K562 (cell line): ENCODE measurements at regions not wholly inside any gene's neighbourhood (a gene's known extent, or its start where the extent isn't known, plus 50 kb on each side); places are given as distances from the start of the nearest gene placed in this dataset.

Source experiments
- ATAC-seq: fragments of 200-7000 bp; cut with Tn5 transposase; 3 replicates; pipeline ENCODE4 v1.9.1; 2020; ENCODE audit warnings: moderate library complexity
- BruUV-seq: library from RNA; stranded (reverse); fragments of 400-500 nt; replicated peaks from 2 replicates; lab custom pipeline; 2021; lab: Mats Ljungman, UMichigan
- CTCF ChIA-PET: fragments of 300-600 bp; formaldehyde crosslinking; extraction: SDS; loops from one replicate; lab custom pipeline; 2021; ENCODE audit warnings: low intra/inter-chr PET ratio; lab: Yijun Ruan, JAX
- POLR2A ChIA-PET: fragments of 300-600, 350-650 bp; sonication (Branson Sonifier 250); formaldehyde crosslinking; extraction: SDS; loops from one replicate; lab custom pipeline; 2021; ENCODE audit warnings: antibody characterized with exemption, inconsistent platforms; lab: Yijun Ruan, JAX
- DNase-seq, 4 experiments: peaks; one replicate each; pipeline versions ENCODE4 v3.0.0 to v3.0.0-alpha.2; 2011 to 2018; ENCODE audit warnings: low spot score in 3 of 4, mixed read lengths in 3 of 4; ENCODE audit errors: extremely low read depth in 1 of 4
- FAIRE-seq: peaks from 2 replicates; lab custom pipeline; 2011; peaks lifted over from hg19 to GRCh38; lab: Jason Lieb, UNC
- H2AFZ ChIP-seq: 2 replicates; pipeline ENCODE4 v1.6.0; 2011; ENCODE audit warnings: low read depth, low read length, control low read depth, inconsistent platforms
- H3K27ac ChIP-seq: fragments of 200-600 bp; 3 replicates; pipeline ENCODE4 v1.8.0; 2011; ENCODE audit warnings: low read depth, mild to moderate bottlenecking, control low read depth, inconsistent platforms, low read length, moderate library complexity, mixed read lengths; ENCODE audit errors: extremely low read depth
- H3K27me3 ChIP-seq, 2 experiments: fragments of 300-600 bp in 1 of 2; 2 replicates in 1 of 2; 3 replicates in 1 of 2; pipeline versions ENCODE4 v1.6.0 to v1.8.0; 2011; ENCODE audit warnings: inconsistent platforms in 2 of 2, low read length in 2 of 2, mild to moderate bottlenecking in 1 of 2, mixed read lengths in 1 of 2, moderate library complexity in 1 of 2; ENCODE audit not compliant: control insufficient read depth in 2 of 2, insufficient read depth in 2 of 2
- H3K36me3 ChIP-seq: fragments of 300-600 bp; 3 replicates; pipeline ENCODE4 v1.8.0; 2011; ENCODE audit warnings: mild to moderate bottlenecking, low read length, inconsistent platforms; ENCODE audit not compliant: control insufficient read depth, insufficient read depth
- H3K4me1 ChIP-seq, 2 experiments: fragments of 200-600 bp in 1 of 2; replicated peaks in 1 of 2; 2 replicates in 1 of 2; 3 replicates in 1 of 2; pipeline versions ENCODE4 v1.5.1 to v1.8.0; 2011; ENCODE audit warnings: inconsistent platforms in 2 of 2, low read length in 2 of 2, mild to moderate bottlenecking in 1 of 2, mixed read lengths in 1 of 2, moderate library complexity in 1 of 2; ENCODE audit not compliant: control insufficient read depth in 2 of 2, insufficient read depth in 2 of 2
- H3K4me2 ChIP-seq: 2 replicates; pipeline ENCODE4 v1.6.1; 2011; ENCODE audit warnings: low read length, control low read depth, inconsistent platforms, mixed read lengths; ENCODE audit not compliant: insufficient read depth
- H3K4me3 ChIP-seq: fragments of 200-600 bp; sonication (generic), shearing (Covaris generic); 2 replicates; pipeline ENCODE4 v1.5.1; 2016; ENCODE audit warnings: control low read depth, inconsistent platforms
- H3K79me2 ChIP-seq: fragments of 200-600 bp; 3 replicates; pipeline ENCODE4 v1.8.0; 2011; ENCODE audit warnings: low read length, inconsistent platforms; ENCODE audit not compliant: control insufficient read depth, insufficient read depth
- H3K9ac ChIP-seq, 2 experiments: 2 replicates each; pipeline versions ENCODE4 v1.6.0 to v1.6.1; 2011; ENCODE audit warnings: low read depth in 2 of 2, low read length in 2 of 2, control low read depth in 1 of 2, inconsistent platforms in 1 of 2, mild to moderate bottlenecking in 1 of 2, mixed read lengths in 1 of 2; ENCODE audit not compliant: insufficient read depth in 1 of 2
- H3K9me1 ChIP-seq: one replicate; pipeline ENCODE4 v1.6.0; 2011; ENCODE audit warnings: inconsistent platforms, mild to moderate bottlenecking, low read length, moderate library complexity; ENCODE audit not compliant: control insufficient read depth, insufficient read depth
- H3K9me3 ChIP-seq: replicated peaks from 2 replicates; pipeline ENCODE4 v1.5.1; 2011; ENCODE audit warnings: low read depth, low read length, inconsistent platforms; ENCODE audit not compliant: control insufficient read depth, insufficient read depth
- H4K20me1 ChIP-seq: replicated peaks from 2 replicates; pipeline ENCODE4 v1.6.1; 2011; ENCODE audit warnings: low read length, inconsistent platforms, mixed read lengths; ENCODE audit not compliant: control insufficient read depth, insufficient read depth
- BCL6 ChIP-seq: fragments of 250-450 bp; sonication (Bioruptor Pico); IDR thresholded peaks from 2 replicates; pipeline ENCODE4 v1.4.0; 2020
- BMI1 ChIP-seq: fragments of 150-350 bp; IDR thresholded peaks from 2 replicates; pipeline ENCODE4 v1.6.1; 2014; ENCODE audit warnings: low read length
- KLF13 ChIP-seq: fragments of 450-650 bp; IDR thresholded peaks from 2 replicates; pipeline ENCODE4 v1.6.1; 2016; ENCODE audit warnings: missing genetic modification characterization, low read depth, mild to moderate bottlenecking, missing compliant biosample characterization, moderate library complexity, borderline replicate concordance
- NBN ChIP-seq: fragments of 450-650 bp; IDR thresholded peaks from 2 replicates; pipeline ENCODE4 v1.6.1; 2016; ENCODE audit warnings: low read depth, mild to moderate bottlenecking
- NCOA1 ChIP-seq: fragments of 450-650 bp; IDR thresholded peaks from 2 replicates; pipeline ENCODE4 v1.6.1; 2016; ENCODE audit warnings: low read depth
- SMARCA4 ChIP-seq: fragments of 450-650 bp; IDR thresholded peaks from 2 replicates; pipeline ENCODE4 v1.6.1; 2016
- ZNF143 ChIP-seq: sonication (generic); formaldehyde crosslinking; IDR thresholded peaks from 2 replicates; pipeline ENCODE4 v1.9.0; 2022; ENCODE audit warnings: mild to moderate bottlenecking, missing genetic modification reagents
- ZNF174 ChIP-seq: fragments of 250-450 bp; sonication (Bioruptor Pico); IDR thresholded peaks from 2 replicates; pipeline ENCODE4 v1.4.0; 2020; ENCODE audit warnings: mild to moderate bottlenecking
- ZNF57 ChIP-seq: fragments of 450-650 bp; formaldehyde crosslinking; IDR thresholded peaks from 2 replicates; pipeline ENCODE4 v1.4.0; 2020; ENCODE audit warnings: mild to moderate bottlenecking, moderate library complexity
- WGBS: fragments of 100-300 bp; shearing (Covaris generic); methylation state at CpG from one replicate; pipeline ENCODE4 v1.1.6; 2016; ENCODE audit warnings: low coverage, mixed read lengths; ENCODE audit not compliant: insufficient coverage; ENCODE audit errors: missing lambda C conversion rate; 5-methylcytosine and 5-hydroxymethylcytosine counted together
- in situ Hi-C: fragments of 300-500 bp; cut with MboI; formaldehyde crosslinking; loops from 4 replicates; pipeline ENCODE4 v1.15.0; 2018; ENCODE audit warnings: inconsistent platforms, mixed read lengths
- intact Hi-C: fragments of 100-400 bp; cut with micrococcal nuclease; formaldehyde crosslinking; loops from 2 replicates; pipeline ENCODE4 v1.14.2; 2022

GRCh38 chr10:55426138-55426537, 625.1 kb upstream of the PCDH15 start:
- no peak overlapping the region for H3K4me3 ChIP-seq
- TF ChIP-seq BMI1 = no peak
- no peak for TF ChIP-seq NCOA1
- TF ChIP-seq ZNF57 (CRISPR knock-in tag) = no peak
- no peak for TF ChIP-seq KLF13
- TF ChIP-seq ZNF174 = no peak
- WGBS = 3% methylated on average over 7 of the region's 9 CpGs
- H3K27me3 ChIP-seq = no peaks in the 10 kb centered on the region
- FAIRE-seq (no peak), ATAC-seq (no peak), DNase-seq (no peak)
- H3K9me3 ChIP-seq = no peaks in the 10 kb centered on the region; the same call in 1 of the 2 replicates
- no peaks in the 10 kb centered on the region for H3K4me1 ChIP-seq
- no peak overlapping the region for H3K4me2 ChIP-seq
- no peak overlapping the region for H3K27ac ChIP-seq
- intact Hi-C loops (no loop called here), in situ Hi-C loops (no loop called here)
- no peaks in the 10 kb centered on the region for H3K36me3 ChIP-seq
- no peaks in the 10 kb centered on the region for H3K79me2 ChIP-seq
- no peaks in the 10 kb centered on the region for H3K9me1 ChIP-seq
- H3K9ac ChIP-seq = no peak overlapping the region
- no peak overlapping the region for H2AFZ ChIP-seq
- H4K20me1 ChIP-seq = no peaks in the 10 kb centered on the region
- ChIA-PET CTCF (no interaction called here), POLR2A (interaction anchor here (0.6 kb wide), 1 partner anchor 1947 kb away, joined by 3 read pairs; no protein-coding TSS in a partner anchor)
- no TSS peak for BruUV-seq

- Histone ChIP-seq H3K9ac (no peak overlapping the region), H3K4me3 (no peak overlapping the region), H3K9me1 (no peaks in the 10 kb centered on the region), H3K79me2 (no peaks in the 10 kb centered on the region), H3K4me1 (no peaks in the 10 kb centered on the region), H4K20me1 (no peaks in the 10 kb centered on the region), H3K4me2 (no peak overlapping the region), H3K9me3 (no peaks in the 10 kb centered on the region), H3K27me3 (no peaks in the 10 kb centered on the region; a peak in 1 of 5 replicates), H3K27ac (no peak overlapping the region), H2AFZ (no peak overlapping the region), H3K36me3 (no peaks in the 10 kb centered on the region)
- in situ Hi-C loops (no loop called here), intact Hi-C loops (no loop called here)
- no TSS peak for BruUV-seq
- ChIA-PET CTCF (no interaction called here), POLR2A (no interaction called here)
- WGBS = under 1% methylated on average over 7 of the region's 7 CpGs
- FAIRE-seq (no peak), ATAC-seq (no peak), DNase-seq (no peak)
- TF ChIP-seq BCL6 (CRISPR knock-in tag) (no peak), ZNF143 (CRISPR knock-in tag) (no peak), NBN (no peak), SMARCA4 (no peak)
These were observed 609.4 kb upstream of the PCDH15 start for GRCh38 chr10:55410415-55410885.
